ENCODE measurements at regions not wholly inside any gene's neighbourhood (a gene's known extent, or its start where the extent isn't known, plus 50 kb on each side); places are given as distances from the start of the nearest gene placed in this dataset.
A peak's percentile ranks its signal among the peaks of the same experiment; 100 is the strongest.

GRCh38 chr4:155559915-155560314, 106.7 kb upstream of the GUCY1A1 start:
- Mint-ChIP-seq H3K4me3 (ENCODE audit: unreplicated experiment) (no peak overlapping the region), H3K27me3 (ENCODE audit: low read depth) (no peaks in the 10 kb centered on the region), H3K27ac (ENCODE audit: unreplicated experiment) (no peak overlapping the region), H3K9me3 (ENCODE audit: low read depth) (peaks cover 27% of the 10 kb centered on the region), H3K36me3 (ENCODE audit: low read depth) (peaks cover 10% of the 10 kb centered on the region), H3K4me1 (ENCODE audit: low read depth) (peaks cover 6% of the 10 kb centered on the region)
- TF ChIP-seq CTCF (IDR thresholded peaks at IDR 0.05), result no peak
- DNase-seq (ENCODE audit: low spot score), result no peak

GRCh38 chr4:155552180-155552579, 114.5 kb upstream of the GUCY1A1 start:
- peaks cover 22% of the 10 kb centered on the region for H3K4me1 Mint-ChIP-seq (ENCODE audit: low read depth)
- H3K27ac Mint-ChIP-seq (ENCODE audit: unreplicated experiment), result peak overlapping the region; percentile 76
- H3K36me3 Mint-ChIP-seq (ENCODE audit: low read depth), result peaks cover 18% of the 10 kb centered on the region
- no peak for DNase-seq (ENCODE audit: low spot score)
- peaks cover 38% of the 10 kb centered on the region for H3K9me3 Mint-ChIP-seq (ENCODE audit: low read depth)
- H3K27me3 Mint-ChIP-seq (ENCODE audit: low read depth), result no peaks in the 10 kb centered on the region
- no peak overlapping the region for H3K4me3 Mint-ChIP-seq (ENCODE audit: unreplicated experiment)
- TF ChIP-seq CTCF (IDR thresholded peaks at IDR 0.05), result peak; percentile 3

- Mint-ChIP-seq H3K36me3 (ENCODE audit: low read depth) (peaks cover 4% of the 10 kb centered on the region), H3K4me3 (ENCODE audit: unreplicated experiment) (no peak overlapping the region), H3K27ac (ENCODE audit: unreplicated experiment) (no peak overlapping the region), H3K9me3 (ENCODE audit: low read depth) (peaks cover 7% of the 10 kb centered on the region), H3K27me3 (ENCODE audit: low read depth) (no peaks in the 10 kb centered on the region), H3K4me1 (ENCODE audit: low read depth) (peaks cover 26% of the 10 kb centered on the region)
- no peak for DNase-seq (ENCODE audit: low spot score)
- TF ChIP-seq CTCF (IDR thresholded peaks at IDR 0.05), result no peak
These were observed 118.5 kb upstream of the GUCY1A1 start for GRCh38 chr4:155548173-155548572.

- TF ChIP-seq CTCF (IDR thresholded peaks at IDR 0.05), result no peak
- Mint-ChIP-seq H3K9me3 (ENCODE audit: low read depth) (no peaks in the 10 kb centered on the region), H3K36me3 (ENCODE audit: low read depth) (no peaks in the 10 kb centered on the region), H3K27ac (ENCODE audit: unreplicated experiment) (no peak overlapping the region), H3K4me1 (ENCODE audit: low read depth) (peaks cover 17% of the 10 kb centered on the region), H3K27me3 (ENCODE audit: low read depth) (no peaks in the 10 kb centered on the region), H3K4me3 (ENCODE audit: unreplicated experiment) (no peak overlapping the region)
- no peak for DNase-seq (ENCODE audit: low spot score)
These were observed 120.2 kb upstream of the GUCY1A1 start for GRCh38 chr4:155546451-155546850.

- H3K27ac Mint-ChIP-seq (ENCODE audit: unreplicated experiment), result no peak overlapping the region
- no peak overlapping the region for H3K4me3 Mint-ChIP-seq (ENCODE audit: unreplicated experiment)
- H3K9me3 Mint-ChIP-seq (ENCODE audit: low read depth), result no peaks in the 10 kb centered on the region
- no peaks in the 10 kb centered on the region for H3K36me3 Mint-ChIP-seq (ENCODE audit: low read depth)
- no peaks in the 10 kb centered on the region for H3K27me3 Mint-ChIP-seq (ENCODE audit: low read depth)
- H3K4me1 Mint-ChIP-seq (ENCODE audit: low read depth), result peaks cover 11% of the 10 kb centered on the region
- no peak for TF ChIP-seq CTCF (IDR thresholded peaks at IDR 0.05)
- DNase-seq (ENCODE audit: low spot score), result no peak
These were observed 121.2 kb upstream of the GUCY1A1 start for GRCh38 chr4:155545456-155545855.

Data from chondrocyte (in vitro differentiated cells).